ENCODE measurements at regions not wholly inside any gene's neighbourhood (a gene's known extent, or its start where the extent isn't known, plus 50 kb on each side); places are given as distances from the start of the nearest gene placed in this dataset.

DNA sequence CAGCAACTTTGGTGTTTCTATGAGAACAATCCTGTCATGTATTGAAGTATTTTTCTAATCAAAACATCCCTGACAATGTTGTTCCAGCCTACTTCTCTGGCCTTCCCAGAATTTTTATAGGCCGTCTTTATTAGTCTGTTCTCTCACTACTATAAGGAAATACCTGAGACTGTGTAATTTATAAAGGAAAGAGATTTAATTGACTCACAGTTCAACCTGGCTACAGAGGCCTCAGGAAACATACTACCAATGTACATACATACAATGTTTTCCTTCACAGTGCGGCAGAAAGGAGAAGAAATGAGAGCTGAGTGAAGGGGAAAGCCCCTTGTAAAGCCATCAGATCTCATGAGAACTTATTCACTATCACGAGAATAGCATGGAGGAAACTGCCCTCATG is 484.7 kb upstream of the PODXL start:
- no peaks in the 10 kb centered on the region for H3K9me3 ChIP-seq (ENCODE audit: insufficient read depth, low read length)
- peaks cover 18% of the 10 kb centered on the region for H3K27me3 ChIP-seq (ENCODE audit: low read depth, low read length)
- no peak for TF ChIP-seq EZH2phosphoT487 (IDR thresholded peaks at IDR 0.05; ENCODE audit: low read depth)
- TF ChIP-seq, protein P1, sequence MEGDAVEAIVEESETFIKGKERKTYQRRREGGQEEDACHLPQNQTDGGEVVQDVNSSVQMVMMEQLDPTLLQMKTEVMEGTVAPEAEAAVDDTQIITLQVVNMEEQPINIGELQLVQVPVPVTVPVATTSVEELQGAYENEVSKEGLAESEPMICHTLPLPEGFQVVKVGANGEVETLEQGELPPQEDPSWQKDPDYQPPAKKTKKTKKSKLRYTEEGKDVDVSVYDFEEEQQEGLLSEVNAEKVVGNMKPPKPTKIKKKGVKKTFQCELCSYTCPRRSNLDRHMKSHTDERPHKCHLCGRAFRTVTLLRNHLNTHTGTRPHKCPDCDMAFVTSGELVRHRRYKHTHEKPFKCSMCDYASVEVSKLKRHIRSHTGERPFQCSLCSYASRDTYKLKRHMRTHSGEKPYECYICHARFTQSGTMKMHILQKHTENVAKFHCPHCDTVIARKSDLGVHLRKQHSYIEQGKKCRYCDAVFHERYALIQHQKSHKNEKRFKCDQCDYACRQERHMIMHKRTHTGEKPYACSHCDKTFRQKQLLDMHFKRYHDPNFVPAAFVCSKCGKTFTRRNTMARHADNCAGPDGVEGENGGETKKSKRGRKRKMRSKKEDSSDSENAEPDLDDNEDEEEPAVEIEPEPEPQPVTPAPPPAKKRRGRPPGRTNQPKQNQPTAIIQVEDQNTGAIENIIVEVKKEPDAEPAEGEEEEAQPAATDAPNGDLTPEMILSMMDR (IDR thresholded peaks at IDR 0.05; ENCODE audit: low read depth, low read length): no peak
- no peak overlapping the region for H3K4me2 ChIP-seq (ENCODE audit: low read length)
- H3K4me1 ChIP-seq (ENCODE audit: low read length): no peaks in the 10 kb centered on the region
- no peaks in the 10 kb centered on the region for H3K36me3 ChIP-seq (replicated peaks; ENCODE audit: low read depth, low read length)
- no peak overlapping the region for H2AFZ ChIP-seq (ENCODE audit: low read depth, low read length)
- H4K20me1 ChIP-seq (ENCODE audit: insufficient read depth, low read length): no peaks in the 10 kb centered on the region
- H3K4me3 ChIP-seq (ENCODE audit: low read length): no peak overlapping the region
- H3K9ac ChIP-seq (ENCODE audit: low read length): no peak overlapping the region
- H3K27ac ChIP-seq (ENCODE audit: low read length): no peak overlapping the region
- H3K79me2 ChIP-seq (ENCODE audit: low read length): no peaks in the 10 kb centered on the region

DNA sequence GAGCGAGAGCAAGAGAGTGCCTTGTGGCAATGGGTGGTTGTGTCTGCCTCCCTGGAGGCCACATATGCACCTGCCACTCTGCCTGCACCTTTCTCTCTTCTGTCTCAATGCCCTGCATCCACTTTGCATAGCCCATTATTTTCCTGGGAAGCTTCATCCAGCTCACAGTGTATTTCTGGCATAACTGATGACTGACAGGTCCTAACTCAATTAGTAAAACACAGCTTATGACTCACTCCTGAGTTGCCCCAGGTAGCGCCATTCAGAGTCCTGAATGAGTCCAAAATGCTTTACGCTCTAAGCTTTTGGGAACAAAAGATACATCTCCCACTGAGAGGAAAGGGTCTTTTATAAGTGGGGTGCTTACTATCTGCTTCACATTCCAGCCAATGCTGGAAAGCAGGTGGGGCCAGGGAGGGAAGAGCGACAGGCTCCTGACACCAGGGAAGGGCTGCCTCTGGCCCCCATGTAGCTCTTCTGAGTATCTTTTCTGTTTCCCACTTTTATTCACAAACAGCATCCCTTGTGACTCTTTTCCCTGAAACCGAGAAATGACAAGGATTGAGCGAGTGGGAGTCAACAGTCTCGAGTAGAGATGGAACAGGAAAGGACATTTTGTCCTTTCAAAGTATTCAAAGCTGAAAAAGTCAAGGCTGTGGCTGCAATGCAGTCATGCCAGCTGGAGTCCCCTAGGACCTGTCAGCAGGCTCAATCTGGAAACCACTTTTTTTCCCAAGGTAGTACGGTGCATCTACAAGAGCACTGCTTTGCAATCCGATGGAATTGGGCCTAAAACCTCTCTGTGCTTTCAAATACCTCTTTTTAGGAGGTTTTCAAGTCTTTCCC is 479.3 kb upstream of the PODXL start:
- H3K9ac ChIP-seq (ENCODE audit: low read length): no peak overlapping the region
- H3K27ac ChIP-seq (ENCODE audit: low read length): no peak overlapping the region
- no peaks in the 10 kb centered on the region for H3K4me1 ChIP-seq (ENCODE audit: low read length)
- no peaks in the 10 kb centered on the region for H3K9me3 ChIP-seq (ENCODE audit: insufficient read depth, low read length)
- peaks cover 6% of the 10 kb centered on the region; the same call in 1 of the 2 replicates for H3K27me3 ChIP-seq (ENCODE audit: low read depth, low read length)
- no peaks in the 10 kb centered on the region for H4K20me1 ChIP-seq (ENCODE audit: insufficient read depth, low read length)
- no peaks in the 10 kb centered on the region for H3K79me2 ChIP-seq (ENCODE audit: low read length)
- no peak overlapping the region for H3K4me2 ChIP-seq (ENCODE audit: low read length)
- TF ChIP-seq, protein P1 (IDR thresholded peaks at IDR 0.05; ENCODE audit: low read depth, low read length): no peak
- TF ChIP-seq EZH2phosphoT487 (IDR thresholded peaks at IDR 0.05; ENCODE audit: low read depth): no peak
- H3K36me3 ChIP-seq (replicated peaks; ENCODE audit: low read depth, low read length): no peaks in the 10 kb centered on the region
- no peak overlapping the region for H3K4me3 ChIP-seq (ENCODE audit: low read length)
- no peak overlapping the region for H2AFZ ChIP-seq (ENCODE audit: low read depth, low read length)

DNA sequence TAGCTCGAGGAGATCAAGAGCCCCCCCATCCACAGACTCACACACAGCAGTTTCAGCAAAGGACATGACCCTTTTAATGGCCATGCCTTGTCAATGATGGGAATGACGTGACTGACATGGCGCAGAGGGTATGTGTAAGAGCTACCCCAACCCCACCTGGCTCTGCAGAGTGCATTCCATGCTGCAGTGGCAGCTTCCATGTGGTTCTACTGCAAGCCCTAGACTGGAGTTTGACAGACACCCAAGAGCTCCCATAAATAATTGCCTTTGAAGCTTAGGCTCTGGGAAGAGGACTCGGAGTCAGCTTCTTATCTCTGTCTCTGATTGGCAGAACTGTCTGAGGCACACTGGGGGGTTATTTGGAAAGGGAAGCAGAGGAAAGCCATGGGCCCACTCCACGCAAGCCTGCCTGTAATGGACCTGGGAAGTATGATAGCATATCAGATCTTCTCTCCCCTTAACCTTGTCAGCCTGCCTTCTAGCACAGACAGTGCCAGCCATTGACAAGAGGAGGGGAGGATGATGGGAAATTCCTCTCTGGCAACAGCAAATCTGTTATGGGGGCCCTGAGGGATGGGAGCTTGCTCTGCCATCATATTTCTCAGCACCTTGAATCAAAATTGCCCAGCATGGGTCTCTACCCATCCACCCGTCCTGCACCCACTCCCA is 478.5 kb upstream of the PODXL start:
- H3K4me1 ChIP-seq (ENCODE audit: low read length): no peaks in the 10 kb centered on the region
- no peak overlapping the region for H2AFZ ChIP-seq (ENCODE audit: low read depth, low read length)
- H3K27ac ChIP-seq (ENCODE audit: low read length): no peak overlapping the region
- no peak overlapping the region for H3K9ac ChIP-seq (ENCODE audit: low read length)
- H4K20me1 ChIP-seq (ENCODE audit: insufficient read depth, low read length): no peaks in the 10 kb centered on the region
- TF ChIP-seq EZH2phosphoT487 (IDR thresholded peaks at IDR 0.05; ENCODE audit: low read depth): no peak
- TF ChIP-seq, protein P1 (IDR thresholded peaks at IDR 0.05; ENCODE audit: low read depth, low read length): no peak
- H3K4me3 ChIP-seq (ENCODE audit: low read length): no peak overlapping the region
- no peaks in the 10 kb centered on the region for H3K36me3 ChIP-seq (replicated peaks; ENCODE audit: low read depth, low read length)
- H3K9me3 ChIP-seq (ENCODE audit: insufficient read depth, low read length): no peaks in the 10 kb centered on the region
- H3K4me2 ChIP-seq (ENCODE audit: low read length): no peak overlapping the region
- peaks cover 6% of the 10 kb centered on the region; the same call in 1 of the 2 replicates for H3K27me3 ChIP-seq (ENCODE audit: low read depth, low read length)
- H3K79me2 ChIP-seq (ENCODE audit: low read length): no peaks in the 10 kb centered on the region

DNA sequence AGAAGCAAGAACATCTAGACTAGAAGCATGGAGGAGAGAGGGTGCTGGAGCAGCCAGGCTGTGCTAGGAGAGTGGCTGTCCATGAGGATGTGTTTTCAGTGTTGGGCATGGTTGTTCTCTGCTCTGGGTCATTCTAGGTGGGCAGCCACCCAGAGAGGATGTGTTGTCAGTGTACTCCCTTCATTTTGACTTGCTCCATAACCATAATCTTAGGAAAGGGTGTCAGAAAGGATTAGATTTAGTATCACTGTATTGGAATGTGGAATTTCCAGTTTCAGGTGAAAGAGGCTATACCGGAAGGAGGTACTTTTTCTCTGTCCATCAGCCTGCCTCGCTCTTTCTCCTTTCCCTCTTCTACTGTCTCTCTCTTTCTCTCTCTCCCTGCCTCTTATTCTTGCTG is 474.5 kb upstream of the PODXL start:
- 0 out of 2 replicates have a peak, but pooled peaks cover 2% of the 10 kb centered on the region for H3K27me3 ChIP-seq (ENCODE audit: low read depth, low read length)
- H3K27ac ChIP-seq (ENCODE audit: low read length): no peak overlapping the region
- H3K4me3 ChIP-seq (ENCODE audit: low read length): no peak overlapping the region
- H3K9ac ChIP-seq (ENCODE audit: low read length): no peak overlapping the region
- no peaks in the 10 kb centered on the region for H3K36me3 ChIP-seq (replicated peaks; ENCODE audit: low read depth, low read length)
- no peaks in the 10 kb centered on the region for H3K79me2 ChIP-seq (ENCODE audit: low read length)
- H3K4me1 ChIP-seq (ENCODE audit: low read length): no peaks in the 10 kb centered on the region
- no peaks in the 10 kb centered on the region for H4K20me1 ChIP-seq (ENCODE audit: insufficient read depth, low read length)
- no peak overlapping the region for H2AFZ ChIP-seq (ENCODE audit: low read depth, low read length)
- no peak overlapping the region for H3K4me2 ChIP-seq (ENCODE audit: low read length)
- TF ChIP-seq, protein P1 (IDR thresholded peaks at IDR 0.05; ENCODE audit: low read depth, low read length): no peak
- no peak for TF ChIP-seq EZH2phosphoT487 (IDR thresholded peaks at IDR 0.05; ENCODE audit: low read depth)
- H3K9me3 ChIP-seq (ENCODE audit: insufficient read depth, low read length): no peaks in the 10 kb centered on the region

Measured in OCI-LY3 (cell line).